ENCODE measurements at regions not wholly inside any gene's neighbourhood (a gene's known extent, or its start where the extent isn't known, plus 50 kb on each side); places are given as distances from the start of the nearest gene placed in this dataset.

GRCh38 chr3:55177749-55178148 is 249.9 kb upstream of the LRTM1 start:
- Histone ChIP-seq H3K9me3 (ENCODE audit: low read length) (no peaks in the 10 kb centered on the region), H3K36me3 (ENCODE audit: insufficient read depth, low read length) (no peaks in the 10 kb centered on the region), H3K4me1 (ENCODE audit: insufficient read depth, low read length) (no peaks in the 10 kb centered on the region), H3K4me3 (ENCODE audit: low read length) (no peak overlapping the region), H3K27me3 (ENCODE audit: insufficient read depth, low read length, poor library complexity, severe bottlenecking) (no peaks in the 10 kb centered on the region), H3K27ac (ENCODE audit: low read depth, low read length) (no peak overlapping the region)
- Mint-ChIP-seq H3K4me3 (no peak overlapping the region), H3K36me3 (no peaks in the 10 kb centered on the region), H3K27ac (no peak overlapping the region), H3K27me3 (no peaks in the 10 kb centered on the region), H3K4me1 (no peaks in the 10 kb centered on the region), H3K9me3 (peaks cover 0 to 6% (median 3%) of the 10 kb centered on the region in 5 donors)
- DNase-seq, result no peak
- ChIA-PET POLR2A (no interaction called here), CTCF (no interaction called here)

DNA sequence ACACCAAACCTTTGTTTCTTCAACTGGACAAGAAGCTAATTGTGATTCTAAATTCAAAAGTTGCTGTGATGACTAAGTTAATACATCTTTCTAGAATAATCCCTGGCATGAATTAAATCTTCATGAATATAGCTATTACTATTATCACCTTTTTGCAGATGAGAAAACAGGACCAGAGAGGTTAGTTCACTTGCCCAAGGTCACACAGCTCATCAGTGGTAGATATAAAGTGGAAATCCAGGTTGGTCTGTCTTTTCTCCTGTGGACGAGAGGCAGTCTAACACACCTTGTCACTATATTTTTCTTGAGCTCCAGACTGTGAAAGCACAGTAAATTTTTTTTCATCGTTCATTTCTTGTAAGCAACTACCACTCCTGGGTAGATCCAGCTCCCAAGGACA is 247.6 kb upstream of the LRTM1 start:
- DNase-seq, result no peak
- H3K9me3 ChIP-seq (ENCODE audit: low read length), result no peaks in the 10 kb centered on the region
- H3K27me3 Mint-ChIP-seq, result no peaks in the 10 kb centered on the region
- H3K4me1 ChIP-seq (ENCODE audit: insufficient read depth, low read length), result no peaks in the 10 kb centered on the region
- CTCF ChIA-PET, result interaction anchor here (0.6 kb wide), 1 partner anchor 335 kb away, joined by 4 read pairs; no protein-coding TSS in a partner anchor
- peaks cover 0 to 13% (median under 1%) of the 10 kb centered on the region in 5 donors for H3K9me3 Mint-ChIP-seq
- H3K4me3 ChIP-seq (ENCODE audit: low read length), result no peak overlapping the region
- no peak overlapping the region for H3K27ac ChIP-seq (ENCODE audit: low read depth, low read length)
- no peaks in the 10 kb centered on the region for H3K36me3 ChIP-seq (ENCODE audit: insufficient read depth, low read length)
- H3K4me1 Mint-ChIP-seq, result no peaks in the 10 kb centered on the region
- H3K4me3 Mint-ChIP-seq, result no peak overlapping the region
- no peak overlapping the region for H3K27ac Mint-ChIP-seq
- H3K36me3 Mint-ChIP-seq, result no peaks in the 10 kb centered on the region
- POLR2A ChIA-PET, result no interaction called here
- no peaks in the 10 kb centered on the region for H3K27me3 ChIP-seq (ENCODE audit: insufficient read depth, low read length, poor library complexity, severe bottlenecking)

DNA sequence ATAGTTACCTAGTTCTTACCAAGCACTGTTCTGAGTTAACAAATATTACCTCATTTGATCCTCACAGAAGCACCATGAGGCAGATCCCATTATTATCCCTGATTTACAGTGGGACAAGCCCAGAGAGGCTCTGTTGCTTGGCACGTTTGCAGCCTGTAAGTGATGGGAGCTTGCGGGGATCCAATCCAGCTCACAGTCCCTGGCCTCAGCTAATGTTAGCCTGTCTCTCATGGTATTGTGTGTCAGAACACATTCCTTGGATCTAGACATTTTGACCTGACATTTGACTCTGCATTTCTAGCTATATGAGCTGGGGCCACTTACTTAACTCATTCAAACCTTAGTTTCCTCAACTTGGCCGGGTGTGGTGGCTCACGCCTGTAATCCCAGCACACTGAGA is 246.9 kb upstream of the LRTM1 start:
- Histone ChIP-seq H3K27ac (ENCODE audit: low read depth, low read length) (no peak overlapping the region), H3K36me3 (ENCODE audit: insufficient read depth, low read length) (no peaks in the 10 kb centered on the region), H3K4me1 (ENCODE audit: insufficient read depth, low read length) (no peaks in the 10 kb centered on the region), H3K4me3 (ENCODE audit: low read length) (no peak overlapping the region), H3K27me3 (ENCODE audit: insufficient read depth, low read length, poor library complexity, severe bottlenecking) (no peaks in the 10 kb centered on the region), H3K9me3 (ENCODE audit: low read length) (no peaks in the 10 kb centered on the region)
- CTCF ChIA-PET, result no interaction called here
- Mint-ChIP-seq H3K9me3 (peaks cover 0 to 13% (median 0%) of the 10 kb centered on the region in 5 donors), H3K4me1 (no peaks in the 10 kb centered on the region), H3K4me3 (no peak overlapping the region), H3K27ac (no peak overlapping the region), H3K36me3 (no peaks in the 10 kb centered on the region), H3K27me3 (no peaks in the 10 kb centered on the region)
- POLR2A ChIA-PET, result no interaction called here
- DNase-seq, result no peak

DNA sequence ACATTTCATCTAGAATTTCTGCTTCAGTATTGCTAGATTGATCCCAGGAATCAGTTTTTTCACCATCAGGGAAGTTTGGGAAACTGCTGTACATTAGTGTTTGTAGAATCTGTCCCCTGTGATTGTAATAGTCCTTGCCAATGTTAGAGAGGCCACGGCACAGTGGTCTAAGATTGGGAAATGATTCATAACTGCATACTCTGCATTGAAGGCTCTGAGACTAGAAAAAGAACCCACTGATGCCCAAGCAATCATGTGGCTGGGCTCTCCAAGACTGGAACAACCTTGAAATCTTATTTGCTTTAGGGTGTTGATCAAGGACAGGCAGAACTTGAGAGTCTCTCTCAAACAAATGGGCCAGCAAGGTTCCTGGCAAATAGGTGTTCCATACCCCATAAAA is 245.6 kb upstream of the LRTM1 start:
- DNase-seq, result no peak
- no peaks in the 10 kb centered on the region for H3K27me3 ChIP-seq (ENCODE audit: insufficient read depth, low read length, poor library complexity, severe bottlenecking)
- no peak overlapping the region for H3K27ac ChIP-seq (ENCODE audit: low read depth, low read length)
- Mint-ChIP-seq H3K4me1 (no peaks in the 10 kb centered on the region), H3K27me3 (no peaks in the 10 kb centered on the region), H3K36me3 (no peaks in the 10 kb centered on the region), H3K27ac (no peak overlapping the region), H3K4me3 (no peak overlapping the region), H3K9me3 (peaks cover 0 to 15% (median 0%) of the 10 kb centered on the region in 5 donors)
- ChIA-PET POLR2A (no interaction called here), CTCF (no interaction called here)
- H3K4me1 ChIP-seq (ENCODE audit: insufficient read depth, low read length), result no peaks in the 10 kb centered on the region
- no peak overlapping the region for H3K4me3 ChIP-seq (ENCODE audit: low read length)
- H3K36me3 ChIP-seq (ENCODE audit: insufficient read depth, low read length), result no peaks in the 10 kb centered on the region
- H3K9me3 ChIP-seq (ENCODE audit: low read length), result no peaks in the 10 kb centered on the region

DNA sequence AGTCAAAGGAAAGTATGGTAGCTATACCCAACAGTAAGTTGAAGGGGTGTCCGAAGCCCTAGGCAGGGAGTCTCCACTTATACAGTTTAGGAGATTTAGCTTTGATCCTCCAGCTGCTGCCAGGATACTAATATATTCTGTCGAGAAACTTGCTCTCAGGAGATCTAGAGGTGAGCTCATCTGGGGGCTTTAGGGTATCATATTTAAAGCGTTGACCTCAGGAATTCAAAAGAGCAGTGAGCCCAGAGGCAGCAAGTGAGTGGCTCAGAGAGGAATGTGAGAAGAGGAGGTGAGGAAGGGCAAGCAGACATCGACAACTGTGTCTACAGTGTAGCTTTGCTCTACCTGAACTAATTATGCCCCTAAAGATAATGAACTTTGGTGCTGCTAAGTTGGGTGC is 245.1 kb upstream of the LRTM1 start:
- Histone ChIP-seq H3K9me3 (ENCODE audit: low read length) (no peaks in the 10 kb centered on the region), H3K27ac (ENCODE audit: low read depth, low read length) (no peak overlapping the region), H3K27me3 (ENCODE audit: insufficient read depth, low read length, poor library complexity, severe bottlenecking) (no peaks in the 10 kb centered on the region), H3K4me3 (ENCODE audit: low read length) (no peak overlapping the region), H3K36me3 (ENCODE audit: insufficient read depth, low read length) (no peaks in the 10 kb centered on the region), H3K4me1 (ENCODE audit: insufficient read depth, low read length) (no peaks in the 10 kb centered on the region)
- Mint-ChIP-seq H3K4me3 (no peak overlapping the region), H3K9me3 (peaks cover 0 to 17% (median 0%) of the 10 kb centered on the region in 5 donors), H3K27ac (no peak overlapping the region), H3K36me3 (no peaks in the 10 kb centered on the region), H3K27me3 (no peaks in the 10 kb centered on the region), H3K4me1 (no peaks in the 10 kb centered on the region)
- DNase-seq, result no peak
- ChIA-PET POLR2A (no interaction called here), CTCF (no interaction called here)

GRCh38 chr3:55170444-55170843 is 242.6 kb upstream of the LRTM1 start:
- Mint-ChIP-seq H3K27ac (no peak overlapping the region), H3K4me1 (no peaks in the 10 kb centered on the region), H3K27me3 (no peaks in the 10 kb centered on the region), H3K4me3 (no peak overlapping the region), H3K36me3 (no peaks in the 10 kb centered on the region), H3K9me3 (peaks cover 0 to 17% (median 4%) of the 10 kb centered on the region in 5 donors)
- ChIA-PET CTCF (no interaction called here), POLR2A (no interaction called here)
- Histone ChIP-seq H3K4me3 (ENCODE audit: low read length) (no peak overlapping the region), H3K27me3 (ENCODE audit: insufficient read depth, low read length, poor library complexity, severe bottlenecking) (no peaks in the 10 kb centered on the region), H3K36me3 (ENCODE audit: insufficient read depth, low read length) (no peaks in the 10 kb centered on the region), H3K27ac (ENCODE audit: low read depth, low read length) (no peak overlapping the region), H3K4me1 (ENCODE audit: insufficient read depth, low read length) (no peaks in the 10 kb centered on the region), H3K9me3 (ENCODE audit: low read length) (no peaks in the 10 kb centered on the region)
- DNase-seq, result no peak

DNA sequence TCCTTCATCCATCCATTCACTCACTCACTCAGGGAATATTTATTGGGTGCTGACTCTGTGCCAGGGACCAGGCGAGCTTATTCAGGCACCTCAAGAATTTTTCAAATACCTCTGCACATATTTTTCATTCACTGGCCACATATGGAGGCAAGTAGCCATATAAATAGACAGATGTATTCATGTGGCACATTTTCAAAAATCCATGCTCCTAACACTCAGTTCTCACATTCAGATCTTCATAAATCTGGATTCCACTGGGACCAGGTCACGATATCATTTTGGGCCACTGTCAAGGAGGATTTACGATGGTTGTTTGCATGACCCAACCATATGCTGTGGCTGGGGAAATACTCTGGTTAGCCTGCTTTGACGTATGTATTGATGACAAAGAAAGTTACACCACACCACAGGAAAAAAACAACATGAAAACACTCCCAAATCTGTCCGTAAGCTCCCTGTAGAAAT is 241.8 kb upstream of the LRTM1 start:
- H3K4me3 ChIP-seq (ENCODE audit: low read length), result no peak overlapping the region
- no peaks in the 10 kb centered on the region for H3K27me3 ChIP-seq (ENCODE audit: insufficient read depth, low read length, poor library complexity, severe bottlenecking)
- H3K27me3 Mint-ChIP-seq, result no peaks in the 10 kb centered on the region
- H3K4me1 Mint-ChIP-seq, result no peaks in the 10 kb centered on the region
- no peak overlapping the region for H3K27ac ChIP-seq (ENCODE audit: low read depth, low read length)
- H3K4me3 Mint-ChIP-seq, result no peak overlapping the region
- CTCF ChIA-PET, result no interaction called here
- no peaks in the 10 kb centered on the region for H3K36me3 ChIP-seq (ENCODE audit: insufficient read depth, low read length)
- no peaks in the 10 kb centered on the region for H3K4me1 ChIP-seq (ENCODE audit: insufficient read depth, low read length)
- H3K9me3 ChIP-seq (ENCODE audit: low read length), result no peaks in the 10 kb centered on the region
- no peaks in the 10 kb centered on the region for H3K36me3 Mint-ChIP-seq
- POLR2A ChIA-PET, result no interaction called here
- no peak for DNase-seq
- peaks cover 0 to 17% (median 4%) of the 10 kb centered on the region in 5 donors for H3K9me3 Mint-ChIP-seq
- H3K27ac Mint-ChIP-seq, result no peak overlapping the region

DNA sequence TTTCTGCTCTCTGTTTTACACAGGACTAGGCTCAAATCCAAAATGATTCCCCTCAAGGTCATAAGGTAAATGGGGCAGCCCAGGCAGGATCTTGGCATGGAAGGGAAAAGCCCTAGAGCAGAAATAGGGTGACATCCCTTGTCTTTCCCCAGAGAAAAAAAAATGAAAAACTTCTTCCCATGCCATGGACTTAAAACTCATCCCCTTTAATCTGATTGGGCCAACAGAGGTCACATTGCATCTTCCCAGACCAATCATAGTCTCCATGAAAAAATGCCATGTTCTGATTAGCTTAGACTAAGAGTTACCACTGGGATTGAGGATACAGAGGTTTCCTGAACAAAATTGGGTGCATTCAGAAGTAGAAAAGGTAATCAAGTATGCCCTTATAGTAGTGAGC is 241.3 kb upstream of the LRTM1 start:
- peaks cover 0 to 17% (median 4%) of the 10 kb centered on the region in 5 donors for H3K9me3 Mint-ChIP-seq
- Histone ChIP-seq H3K27ac (ENCODE audit: low read depth, low read length) (no peak overlapping the region), H3K4me3 (ENCODE audit: low read length) (no peak overlapping the region), H3K36me3 (ENCODE audit: insufficient read depth, low read length) (no peaks in the 10 kb centered on the region), H3K27me3 (ENCODE audit: insufficient read depth, low read length, poor library complexity, severe bottlenecking) (no peaks in the 10 kb centered on the region), H3K9me3 (ENCODE audit: low read length) (no peaks in the 10 kb centered on the region), H3K4me1 (ENCODE audit: insufficient read depth, low read length) (no peaks in the 10 kb centered on the region)
- H3K27me3 Mint-ChIP-seq, result no peaks in the 10 kb centered on the region
- no peaks in the 10 kb centered on the region for H3K4me1 Mint-ChIP-seq
- CTCF ChIA-PET, result no interaction called here
- H3K36me3 Mint-ChIP-seq, result no peaks in the 10 kb centered on the region
- H3K4me3 Mint-ChIP-seq, result no peak overlapping the region
- H3K27ac Mint-ChIP-seq, result no peak overlapping the region
- POLR2A ChIA-PET, result no interaction called here
- DNase-seq, result no peak

Measured in CD8-positive, alpha-beta memory T cell (primary cell).